ENCODE measurements at regions not wholly inside any gene's neighbourhood (a gene's known extent, or its start where the extent isn't known, plus 50 kb on each side); places are given as distances from the start of the nearest gene placed in this dataset.
"Not testable (repeated sequence)": the region's sequence is repeated elsewhere in the genome, so short reads cannot be mapped to it uniquely, and the experiment has no call there.

DNA sequence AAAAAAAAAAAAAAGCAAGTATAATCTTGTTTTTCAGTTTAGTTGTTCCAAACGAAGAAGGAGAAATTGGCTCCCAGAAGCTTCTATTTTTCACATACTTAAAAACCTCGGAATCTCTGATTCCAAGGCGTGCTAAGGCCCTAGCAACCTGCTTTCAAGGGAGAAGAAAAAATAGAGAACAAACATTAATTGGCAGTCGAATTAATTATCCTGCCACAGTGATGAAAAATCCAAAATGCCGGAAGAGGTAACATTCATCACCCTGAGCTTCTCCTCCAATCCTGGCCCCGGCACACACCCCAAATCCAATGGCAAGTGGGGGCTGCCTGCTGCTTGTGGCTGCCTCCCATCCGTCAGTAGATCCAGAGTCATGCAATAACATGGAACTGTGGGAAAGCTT is 250.2 kb upstream of the CHAC2 start:
- no peaks in the 10 kb centered on the region for H3K36me3 Mint-ChIP-seq (ENCODE audit: low read depth)
- H3K4me1 Mint-ChIP-seq (ENCODE audit: low read depth): no peaks in the 10 kb centered on the region
- no peaks in the 10 kb centered on the region for H3K9me3 Mint-ChIP-seq
- H3K4me3 Mint-ChIP-seq: no peak overlapping the region
- no peaks in the 10 kb centered on the region for H3K27me3 Mint-ChIP-seq (ENCODE audit: low read depth)
- H3K27ac Mint-ChIP-seq: no peak overlapping the region
- DNase-seq (ENCODE audit: low spot score): no peak

DNA sequence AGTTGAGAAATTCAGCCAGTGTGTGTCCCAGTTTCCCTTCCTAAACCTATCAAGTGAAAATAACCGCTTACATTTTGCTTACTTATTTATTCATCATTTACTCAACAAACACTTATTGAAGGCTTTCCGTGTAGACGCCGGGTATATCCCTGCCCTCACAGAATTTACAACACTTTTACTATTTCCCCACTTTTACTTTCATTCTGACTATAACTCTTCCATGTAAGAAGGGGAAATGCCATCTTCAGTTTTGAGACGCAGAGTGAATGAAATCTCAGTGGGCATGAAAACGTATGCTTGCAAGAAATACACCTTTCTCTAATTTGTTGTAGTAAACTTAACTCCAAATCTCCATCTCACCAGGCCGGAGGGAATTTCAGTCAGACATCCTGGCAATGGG is 251.0 kb upstream of the CHAC2 start:
- Mint-ChIP-seq H3K4me1 (ENCODE audit: low read depth) (no peaks in the 10 kb centered on the region), H3K27me3 (ENCODE audit: low read depth) (no peaks in the 10 kb centered on the region), H3K4me3 (no peak overlapping the region), H3K36me3 (ENCODE audit: low read depth) (no peaks in the 10 kb centered on the region), H3K9me3 (no peaks in the 10 kb centered on the region), H3K27ac (no peak overlapping the region)
- DNase-seq (ENCODE audit: low spot score): no peak

DNA sequence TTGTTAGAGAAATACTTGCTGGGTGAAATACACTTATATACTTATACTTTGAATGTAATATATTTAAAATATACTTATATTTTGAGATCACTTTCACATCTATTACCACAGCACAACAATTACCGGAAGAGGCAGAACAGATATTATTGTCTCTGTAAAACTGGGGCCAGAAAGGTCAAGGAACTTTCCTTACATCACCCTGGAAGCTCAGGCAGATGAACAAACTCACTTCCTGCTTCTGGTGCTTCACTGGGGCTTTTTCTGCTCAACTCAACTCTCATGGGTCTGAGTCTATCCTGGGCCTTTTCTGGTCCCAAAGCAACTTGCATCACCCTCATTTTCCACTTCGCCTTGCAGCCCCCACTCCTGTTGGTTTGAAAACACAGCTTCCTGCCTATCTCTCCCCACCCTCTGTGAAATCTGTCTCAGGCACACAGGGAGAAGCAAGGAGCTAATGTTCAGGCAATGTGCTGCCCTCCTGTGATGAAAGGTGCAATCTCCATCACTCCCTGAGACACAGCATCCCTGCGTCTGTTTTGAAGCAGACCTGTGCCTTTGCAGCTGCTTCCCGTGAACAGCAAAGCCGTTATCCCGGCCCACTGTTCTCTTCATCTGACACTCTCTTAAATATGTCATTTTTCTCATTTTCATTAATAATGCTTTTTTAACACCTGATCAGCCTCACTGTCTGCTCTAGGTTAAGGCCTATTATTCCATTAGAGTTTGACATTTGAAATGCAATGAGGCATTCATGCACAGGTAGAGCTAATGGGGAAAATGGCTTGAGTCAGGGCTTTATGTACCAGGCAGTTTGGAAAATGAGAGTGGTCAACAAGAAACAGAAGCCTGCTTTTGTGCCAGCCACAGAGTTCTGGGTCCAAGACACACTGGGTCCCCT is 251.9 kb upstream of the CHAC2 start:
- Mint-ChIP-seq H3K4me3 (no peak overlapping the region), H3K27me3 (ENCODE audit: low read depth) (no peaks in the 10 kb centered on the region), H3K9me3 (no peaks in the 10 kb centered on the region), H3K27ac (no peak overlapping the region), H3K36me3 (ENCODE audit: low read depth) (no peaks in the 10 kb centered on the region), H3K4me1 (ENCODE audit: low read depth) (no peaks in the 10 kb centered on the region)
- DNase-seq (ENCODE audit: low spot score): no peak

GRCh38 chr2:53513167-53513666 is 254.4 kb upstream of the CHAC2 start:
- Mint-ChIP-seq H3K27me3 (ENCODE audit: low read depth) (no peaks in the 10 kb centered on the region), H3K4me1 (ENCODE audit: low read depth) (no peaks in the 10 kb centered on the region), H3K9me3 (no peaks in the 10 kb centered on the region), H3K4me3 (no peak overlapping the region), H3K36me3 (ENCODE audit: low read depth) (no peaks in the 10 kb centered on the region), H3K27ac (no peak overlapping the region)
- no peak for DNase-seq (ENCODE audit: low spot score)

GRCh38 chr2:53512071-53512826 is 255.4 kb upstream of the CHAC2 start:
- DNase-seq (ENCODE audit: low spot score): no peak
- Mint-ChIP-seq H3K9me3 (no peaks in the 10 kb centered on the region), H3K4me3 (no peak overlapping the region), H3K27me3 (ENCODE audit: low read depth) (no peaks in the 10 kb centered on the region), H3K36me3 (ENCODE audit: low read depth) (no peaks in the 10 kb centered on the region), H3K27ac (no peak overlapping the region), H3K4me1 (ENCODE audit: low read depth) (no peaks in the 10 kb centered on the region)

DNA sequence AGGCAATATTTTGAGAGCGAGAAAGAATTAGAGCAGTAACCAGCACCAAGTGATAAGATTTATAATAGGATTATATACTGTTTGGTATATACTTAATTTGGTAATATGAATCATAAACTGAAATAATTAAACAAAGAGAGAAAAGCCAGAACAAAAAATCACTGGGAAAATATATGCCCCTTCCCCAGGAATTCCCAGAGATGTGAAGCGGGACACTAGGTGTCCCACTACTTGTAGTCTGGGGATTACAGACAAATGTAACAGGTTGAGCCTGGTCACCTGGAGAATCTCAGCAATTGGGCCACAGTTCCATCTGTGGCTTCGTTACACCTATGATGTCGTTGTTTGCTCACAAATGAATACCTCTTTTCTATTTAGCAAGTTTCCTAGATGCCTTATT is 256.1 kb upstream of the CHAC2 start:
- no peaks in the 10 kb centered on the region for H3K4me1 Mint-ChIP-seq (ENCODE audit: low read depth)
- DNase-seq (ENCODE audit: low spot score): no peak
- H3K4me3 Mint-ChIP-seq: no peak overlapping the region
- H3K27me3 Mint-ChIP-seq (ENCODE audit: low read depth): no peaks in the 10 kb centered on the region
- H3K9me3 Mint-ChIP-seq: no peaks in the 10 kb centered on the region
- H3K36me3 Mint-ChIP-seq (ENCODE audit: low read depth): no peaks in the 10 kb centered on the region
- H3K27ac Mint-ChIP-seq: no peak overlapping the region

DNA sequence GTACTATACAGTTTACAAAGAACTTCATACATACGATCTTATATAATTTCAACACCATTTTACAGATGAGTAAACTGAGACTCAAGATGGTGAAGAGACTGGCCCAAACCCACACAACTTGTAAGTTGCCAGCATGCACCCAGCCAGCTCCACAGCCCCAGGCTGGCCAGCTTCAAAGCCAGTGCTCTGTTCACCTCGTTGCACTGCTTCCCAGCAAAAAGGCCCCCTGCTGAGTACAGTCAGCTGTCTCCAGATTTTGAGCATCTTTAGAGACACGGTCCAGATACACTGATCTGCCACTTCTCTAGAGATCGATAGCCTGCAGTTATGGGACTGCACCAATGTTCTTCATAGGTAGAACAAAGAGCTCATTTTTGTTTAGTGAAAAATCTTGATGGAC is 257.2 kb upstream of the CHAC2 start:
- Mint-ChIP-seq H3K4me1 (ENCODE audit: low read depth) (no peaks in the 10 kb centered on the region), H3K4me3 (no peak overlapping the region), H3K27me3 (ENCODE audit: low read depth) (no peaks in the 10 kb centered on the region), H3K27ac (no peak overlapping the region), H3K9me3 (no peaks in the 10 kb centered on the region), H3K36me3 (ENCODE audit: low read depth) (no peaks in the 10 kb centered on the region)
- DNase-seq (ENCODE audit: low spot score): no peak

GRCh38 chr2:53509831-53510388 is 257.7 kb upstream of the CHAC2 start:
- H3K9me3 Mint-ChIP-seq: no peaks in the 10 kb centered on the region
- no peak overlapping the region for H3K27ac Mint-ChIP-seq
- no peaks in the 10 kb centered on the region for H3K4me1 Mint-ChIP-seq (ENCODE audit: low read depth)
- no peaks in the 10 kb centered on the region for H3K27me3 Mint-ChIP-seq (ENCODE audit: low read depth)
- H3K36me3 Mint-ChIP-seq (ENCODE audit: low read depth): no peaks in the 10 kb centered on the region
- no peak for DNase-seq (ENCODE audit: low spot score)
- H3K4me3 Mint-ChIP-seq: no peak overlapping the region

DNA sequence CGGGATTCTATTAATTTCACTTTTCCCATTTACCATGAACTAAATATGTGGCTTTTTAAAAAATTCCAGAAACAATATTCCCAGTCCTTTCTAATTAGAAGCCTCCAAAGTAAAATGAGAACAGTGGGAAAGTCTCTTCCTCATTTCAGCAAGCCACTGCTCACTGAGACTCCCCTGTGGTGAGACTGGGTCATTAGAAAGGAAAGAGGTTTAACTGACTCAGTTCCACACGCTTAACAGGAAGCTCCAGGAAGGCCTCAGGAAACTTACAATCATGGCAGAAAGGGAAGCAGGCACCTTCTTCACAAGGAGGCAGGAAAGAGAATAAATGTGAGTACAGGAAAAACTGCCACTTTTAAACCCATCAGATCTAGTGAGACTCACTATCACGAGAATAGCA is 258.9 kb upstream of the CHAC2 start:
- Mint-ChIP-seq H3K9me3 (no peaks in the 10 kb centered on the region), H3K27me3 (ENCODE audit: low read depth) (no peaks in the 10 kb centered on the region), H3K4me1 (ENCODE audit: low read depth) (no peaks in the 10 kb centered on the region), H3K4me3 (no peak overlapping the region), H3K27ac (no peak overlapping the region), H3K36me3 (ENCODE audit: low read depth) (no peaks in the 10 kb centered on the region)
- no peak for DNase-seq (ENCODE audit: low spot score)

DNA sequence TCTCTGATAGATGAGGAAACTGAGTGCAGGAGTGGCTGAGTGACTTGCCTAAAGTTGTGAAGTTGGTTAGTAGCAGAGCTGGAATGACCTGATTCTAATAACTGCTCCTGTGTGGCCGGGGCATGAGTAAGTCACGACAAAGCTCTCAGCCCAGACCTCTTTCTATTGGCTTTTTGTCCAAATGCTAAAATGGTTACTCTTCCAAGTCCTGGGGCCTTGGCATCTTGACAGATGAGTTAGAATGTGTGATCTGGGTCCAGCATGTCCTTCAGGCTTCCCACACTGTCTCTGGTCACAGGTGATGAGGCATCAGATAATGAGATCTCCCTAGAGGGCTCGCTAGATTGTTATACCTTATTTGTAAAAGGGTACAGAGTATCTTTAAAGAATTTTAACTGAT is 260.5 kb upstream of the CHAC2 start:
- H3K36me3 Mint-ChIP-seq (ENCODE audit: low read depth); DNase-seq (ENCODE audit: low spot score); H3K27me3 Mint-ChIP-seq (ENCODE audit: low read depth); H3K4me3 Mint-ChIP-seq; H3K4me1 Mint-ChIP-seq (ENCODE audit: low read depth); H3K27ac Mint-ChIP-seq; H3K9me3 Mint-ChIP-seq: not testable (repeated sequence)

DNA sequence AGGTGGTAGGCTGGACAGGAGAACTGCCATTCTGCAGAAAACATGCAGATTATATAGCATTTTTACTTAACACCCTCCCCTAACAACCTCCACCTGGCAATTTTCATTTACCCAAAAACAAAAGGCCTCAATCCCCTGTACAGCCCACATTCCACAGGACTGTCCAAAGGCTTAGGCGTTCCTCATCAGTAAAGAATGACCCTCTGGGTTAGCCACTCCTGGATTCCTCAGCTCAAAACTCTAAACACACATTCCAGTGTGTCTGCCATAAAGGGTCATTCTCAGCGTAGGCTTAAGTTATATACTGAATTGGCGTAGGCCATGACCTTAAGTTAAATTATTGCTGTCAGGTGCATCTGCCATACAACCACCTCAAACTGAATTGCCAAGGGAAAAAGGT is 261.8 kb upstream of the CHAC2 start:
- Mint-ChIP-seq H3K9me3 (no peaks in the 10 kb centered on the region), H3K4me3 (no peak overlapping the region), H3K27ac (no peak overlapping the region), H3K4me1 (ENCODE audit: low read depth) (no peaks in the 10 kb centered on the region), H3K36me3 (ENCODE audit: low read depth) (no peaks in the 10 kb centered on the region), H3K27me3 (ENCODE audit: low read depth) (no peaks in the 10 kb centered on the region)
- no peak for DNase-seq (ENCODE audit: low spot score)

DNA sequence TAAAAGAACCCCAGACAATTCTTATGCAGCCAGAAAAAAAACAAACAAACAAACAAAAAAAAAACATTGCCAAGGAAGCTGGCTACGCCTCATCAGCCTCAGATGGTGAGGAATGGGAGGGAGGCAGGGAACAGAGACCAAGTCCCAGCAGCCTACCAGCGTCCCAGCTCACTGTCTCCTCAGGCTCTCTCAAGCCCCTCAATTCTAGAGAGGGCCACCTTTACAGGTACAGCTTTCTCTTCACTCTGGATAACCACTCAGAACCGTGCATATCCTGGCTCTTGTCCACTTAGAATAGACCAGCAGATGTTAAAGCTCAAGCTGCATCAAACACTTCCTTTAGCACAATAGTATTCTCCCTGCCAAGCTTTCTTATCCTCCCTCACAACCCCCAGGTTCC is 263.1 kb upstream of the CHAC2 start:
- no peak overlapping the region for H3K27ac Mint-ChIP-seq
- H3K4me3 Mint-ChIP-seq: no peak overlapping the region
- no peaks in the 10 kb centered on the region for H3K27me3 Mint-ChIP-seq (ENCODE audit: low read depth)
- H3K9me3 Mint-ChIP-seq: no peaks in the 10 kb centered on the region
- H3K4me1 Mint-ChIP-seq (ENCODE audit: low read depth): no peaks in the 10 kb centered on the region
- DNase-seq (ENCODE audit: low spot score): no peak
- H3K36me3 Mint-ChIP-seq (ENCODE audit: low read depth): no peaks in the 10 kb centered on the region

GRCh38 chr2:53500181-53500580 is 267.4 kb upstream of the CHAC2 start:
- H3K4me3 Mint-ChIP-seq: no peak overlapping the region
- no peaks in the 10 kb centered on the region for H3K9me3 Mint-ChIP-seq
- no peak overlapping the region for H3K27ac Mint-ChIP-seq
- H3K4me1 Mint-ChIP-seq (ENCODE audit: low read depth): no peaks in the 10 kb centered on the region
- no peak for DNase-seq (ENCODE audit: low spot score)
- no peaks in the 10 kb centered on the region for H3K36me3 Mint-ChIP-seq (ENCODE audit: low read depth)
- no peaks in the 10 kb centered on the region for H3K27me3 Mint-ChIP-seq (ENCODE audit: low read depth)

GRCh38 chr2:53498210-53498609 is 269.4 kb upstream of the CHAC2 start:
- DNase-seq (ENCODE audit: low spot score): no peak
- no peak overlapping the region for H3K4me3 Mint-ChIP-seq
- no peaks in the 10 kb centered on the region for H3K27me3 Mint-ChIP-seq (ENCODE audit: low read depth)
- no peaks in the 10 kb centered on the region for H3K36me3 Mint-ChIP-seq (ENCODE audit: low read depth)
- H3K4me1 Mint-ChIP-seq (ENCODE audit: low read depth): no peaks in the 10 kb centered on the region
- H3K9me3 Mint-ChIP-seq: no peaks in the 10 kb centered on the region
- no peak overlapping the region for H3K27ac Mint-ChIP-seq
